Activated naive CD8-positive, alpha-beta T cell treated with anti-CD3 and anti-CD28 coated beads, Interleukin-2, amount 10 ng/mL, durations not matched to agents 7 days and 5 days (primary cell): ENCODE measurements at regions not wholly inside any gene's neighbourhood (a gene's known extent, or its start where the extent isn't known, plus 50 kb on each side); places are given as distances from the start of the nearest gene placed in this dataset.
A peak's percentile ranks its signal among the peaks of the same experiment; 100 is the strongest.

Experiments used
- ATAC-seq: fragments of 150-1000 bp; cut with Tn5 transposase; one replicate; pipeline ENCODE4 v1.10.0; 2021; ENCODE audit warnings: low read depth, moderate library complexity
- POLR2A ChIA-PET: fragments of 350-600 bp; sonication (Branson Sonifier 250); formaldehyde crosslinking; loops from one replicate; lab custom pipeline; 2021; ENCODE audit warnings: antibody characterized with exemption; lab: Charles Lee
- DNase-seq: peaks from one replicate; pipeline ENCODE4 v3.0.0; 2021
- H3K27ac Mint-ChIP-seq: one replicate; pipeline ENCODE4 v1.8.0; 2022; ENCODE audit warnings: mild to moderate bottlenecking, mixed read lengths
- H3K27me3 Mint-ChIP-seq: one replicate; pipeline ENCODE4 v1.8.0; 2022; ENCODE audit warnings: mild to moderate bottlenecking, moderate library complexity, mixed read lengths
- H3K36me3 Mint-ChIP-seq: one replicate; pipeline ENCODE4 v1.8.0; 2021; ENCODE audit warnings: mild to moderate bottlenecking, mixed read lengths
- H3K4me1 Mint-ChIP-seq: one replicate; pipeline ENCODE4 v1.8.0; 2021; ENCODE audit warnings: mixed read lengths
- H3K4me3 Mint-ChIP-seq: one replicate; pipeline ENCODE4 v1.8.0; 2022; ENCODE audit warnings: mild to moderate bottlenecking, moderate library complexity, mixed read lengths
- H3K9me3 Mint-ChIP-seq: one replicate; pipeline ENCODE4 v1.8.0; 2021; ENCODE audit warnings: mixed read lengths

DNA sequence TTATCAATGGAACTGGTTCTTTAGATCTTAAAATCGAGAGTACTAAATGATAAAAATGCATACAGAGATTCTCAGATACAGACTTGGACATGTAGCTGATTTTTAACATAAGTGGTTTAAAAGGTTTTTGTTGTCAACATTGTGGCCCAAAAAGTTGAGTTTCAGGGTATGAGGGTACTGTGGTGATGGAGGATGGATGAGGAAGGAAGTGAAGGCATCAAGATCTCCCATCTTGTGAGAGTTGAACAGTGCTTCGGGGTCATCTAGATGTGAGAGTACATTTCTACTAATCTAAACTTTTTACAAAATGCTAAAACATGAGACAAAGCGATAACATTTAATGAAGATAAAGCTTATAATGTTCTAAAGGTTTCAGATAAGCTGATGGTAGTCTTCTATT lies 452.6 kb downstream of the PCNX1 start:
- no peak for DNase-seq
- no peak overlapping the region for H3K4me3 Mint-ChIP-seq
- no peak overlapping the region for H3K27ac Mint-ChIP-seq
- H3K27me3 Mint-ChIP-seq, result no peaks in the 10 kb centered on the region
- POLR2A ChIA-PET, result no interaction called here
- H3K36me3 Mint-ChIP-seq, result peaks cover 39% of the 10 kb centered on the region
- peaks cover 31% of the 10 kb centered on the region for H3K4me1 Mint-ChIP-seq
- H3K9me3 Mint-ChIP-seq, result peaks cover 11% of the 10 kb centered on the region
- ATAC-seq, result no peak

DNA sequence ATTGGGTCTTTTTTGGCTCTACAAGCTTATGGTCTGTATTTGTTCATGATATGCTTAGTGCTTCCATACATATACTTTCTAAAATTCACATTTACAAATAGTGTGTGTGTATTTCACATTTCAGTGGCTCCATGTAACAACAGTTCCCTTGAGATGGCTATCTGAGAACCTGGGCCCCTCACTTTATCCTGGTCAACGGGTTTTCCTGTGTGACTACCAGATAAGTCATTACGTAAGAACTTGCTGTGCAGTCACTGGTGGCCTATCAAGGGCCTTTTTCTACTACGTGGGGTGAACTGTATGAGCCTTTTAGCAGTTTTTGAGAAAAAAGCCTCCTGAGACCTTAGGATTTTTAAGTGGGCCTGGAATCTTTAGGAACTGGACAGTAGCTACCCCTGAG lies 454.1 kb downstream of the PCNX1 start:
- Mint-ChIP-seq H3K36me3 (peaks cover 30% of the 10 kb centered on the region), H3K4me1 (peaks cover 29% of the 10 kb centered on the region), H3K27ac (no peak overlapping the region), H3K27me3 (no peaks in the 10 kb centered on the region), H3K4me3 (no peak overlapping the region), H3K9me3 (peaks cover 11% of the 10 kb centered on the region)
- POLR2A ChIA-PET, result no interaction called here
- no peak for ATAC-seq
- no peak for DNase-seq

DNA sequence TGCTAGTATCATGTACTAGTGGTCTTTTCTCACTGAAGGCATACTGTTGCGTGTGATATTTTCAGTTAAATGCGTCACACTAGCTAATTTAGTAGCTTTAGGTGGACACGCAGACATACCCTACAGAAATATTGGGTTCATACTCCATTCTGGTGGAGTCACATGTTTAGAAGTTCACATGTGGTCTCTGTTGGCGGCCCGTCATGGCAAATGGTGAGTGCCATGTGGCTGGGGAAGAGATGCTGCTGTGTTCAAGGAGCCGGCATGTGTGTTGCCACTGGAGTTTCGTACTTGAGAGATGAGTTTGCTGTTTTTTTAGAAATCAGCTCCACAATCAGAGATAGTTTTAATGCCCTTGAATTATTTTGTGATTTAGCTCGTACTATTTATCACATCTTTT lies 454.6 kb downstream of the PCNX1 start:
- Mint-ChIP-seq H3K27me3 (no peaks in the 10 kb centered on the region), H3K36me3 (peaks cover 28% of the 10 kb centered on the region), H3K27ac (no peak overlapping the region), H3K9me3 (peaks cover 11% of the 10 kb centered on the region), H3K4me3 (no peak overlapping the region), H3K4me1 (peaks cover 29% of the 10 kb centered on the region)
- ATAC-seq (no peak), DNase-seq (no peak)
- POLR2A ChIA-PET, result no interaction called here

DNA sequence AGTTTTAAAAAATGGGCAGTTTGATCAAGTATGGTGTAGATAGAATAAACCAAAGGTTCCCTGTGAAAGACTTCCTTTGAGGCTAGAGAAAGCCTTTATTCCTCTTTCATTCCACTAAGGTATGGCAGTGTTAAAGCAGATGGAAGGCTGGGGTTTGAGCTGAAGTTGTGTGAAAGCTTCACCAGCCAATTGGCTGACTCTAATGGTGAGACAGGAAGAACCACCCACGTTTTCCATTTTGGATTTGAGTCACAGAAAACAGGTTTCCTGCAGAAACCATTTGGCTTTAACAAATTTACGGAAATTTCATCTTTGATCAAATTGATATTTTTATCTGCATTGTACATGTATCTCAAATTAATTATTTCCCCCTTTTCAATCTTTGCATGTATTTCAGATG lies 455.0 kb downstream of the PCNX1 start:
- POLR2A ChIA-PET, result no interaction called here
- Mint-ChIP-seq H3K4me3 (no peak overlapping the region), H3K36me3 (peaks cover 28% of the 10 kb centered on the region), H3K9me3 (peaks cover 11% of the 10 kb centered on the region), H3K27ac (no peak overlapping the region), H3K4me1 (peaks cover 29% of the 10 kb centered on the region), H3K27me3 (no peaks in the 10 kb centered on the region)
- DNase-seq, result no peak
- no peak for ATAC-seq

DNA sequence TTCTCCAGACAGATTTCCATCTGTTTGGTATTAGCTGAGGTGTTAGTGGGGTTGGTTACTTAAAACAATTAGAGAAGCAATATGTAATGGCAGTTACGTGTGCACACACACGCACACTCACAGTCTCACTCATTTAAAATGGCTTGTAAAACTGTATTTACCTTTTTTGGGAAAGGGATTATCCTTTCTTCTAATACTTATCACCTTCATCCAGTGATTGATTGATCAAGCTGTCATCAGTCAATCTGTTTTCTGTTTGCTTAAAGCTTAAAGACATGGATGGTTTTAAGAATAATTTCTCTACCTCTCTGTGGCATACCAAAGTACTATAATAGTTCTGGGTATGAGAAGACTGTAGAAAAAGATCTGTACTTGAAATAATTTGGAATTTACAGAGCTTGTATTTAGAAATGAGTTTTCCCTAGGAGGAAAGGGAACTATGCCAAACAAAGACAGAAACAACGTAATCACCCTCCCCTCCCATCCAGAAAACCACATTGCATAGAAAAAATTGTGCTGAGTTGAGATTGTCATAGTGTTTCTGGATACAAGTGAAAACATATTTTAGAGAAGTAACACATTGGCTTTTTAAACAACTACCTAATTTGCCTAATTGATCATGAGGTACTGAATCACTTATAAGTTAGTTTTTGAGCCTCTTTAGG lies 455.8 kb downstream of the PCNX1 start:
- Mint-ChIP-seq H3K27me3 (no peaks in the 10 kb centered on the region), H3K9me3 (peaks cover 11% of the 10 kb centered on the region), H3K27ac (no peak overlapping the region), H3K36me3 (peaks cover 21% of the 10 kb centered on the region), H3K4me3 (no peak overlapping the region), H3K4me1 (peaks cover 29% of the 10 kb centered on the region)
- DNase-seq (no peak), ATAC-seq (no peak)
- POLR2A ChIA-PET, result no interaction called here

DNA sequence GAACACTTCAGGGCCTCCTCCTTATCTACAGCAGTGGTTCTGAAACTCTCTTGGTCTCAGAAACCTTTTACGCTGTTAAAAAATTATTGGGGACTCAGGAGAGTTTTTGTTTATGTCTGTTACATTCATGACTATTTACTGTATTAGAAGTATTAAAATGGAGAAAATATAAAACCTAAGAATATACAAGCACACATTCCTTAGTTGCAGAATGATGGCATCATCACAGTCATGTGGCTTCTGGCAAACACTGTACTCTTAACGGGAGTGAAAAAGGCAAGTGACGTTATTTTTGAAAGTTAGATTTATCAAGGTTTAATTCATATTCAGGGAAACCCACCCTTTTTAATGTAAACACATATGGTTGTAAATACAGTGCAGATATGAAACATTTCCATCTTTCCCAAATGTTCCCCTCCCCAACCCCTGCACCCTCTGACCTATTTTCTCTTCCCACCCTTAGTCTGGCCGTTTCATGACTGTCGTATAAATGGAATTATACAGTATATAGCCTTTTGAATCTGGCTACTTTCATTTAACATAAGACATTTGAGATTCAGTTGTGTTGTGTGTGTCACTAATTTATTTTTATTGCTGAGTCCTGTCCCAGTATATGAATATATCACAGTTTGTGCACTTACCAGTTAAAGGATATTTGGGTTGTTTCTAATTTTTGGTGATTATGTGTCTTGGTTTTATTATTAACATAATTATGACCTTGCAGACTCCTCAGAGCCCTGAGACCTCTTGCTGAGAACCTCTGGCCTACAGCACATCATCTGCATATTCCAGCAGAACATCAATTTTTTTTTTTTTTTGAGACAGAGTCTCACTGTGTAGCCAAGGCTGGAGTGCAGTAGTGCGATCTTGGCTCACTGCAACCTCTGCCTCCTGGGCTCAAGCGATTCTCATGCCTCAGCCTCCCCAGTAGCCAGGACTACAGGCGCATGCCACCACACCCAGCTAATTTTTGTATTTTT lies 457.0 kb downstream of the PCNX1 start:
- H3K4me3 Mint-ChIP-seq, result no peak overlapping the region
- H3K4me1 Mint-ChIP-seq, result peaks cover 24% of the 10 kb centered on the region
- no peak overlapping the region for H3K27ac Mint-ChIP-seq
- H3K9me3 Mint-ChIP-seq, result peaks cover 3% of the 10 kb centered on the region
- H3K36me3 Mint-ChIP-seq, result peaks cover 10% of the 10 kb centered on the region
- H3K27me3 Mint-ChIP-seq, result no peaks in the 10 kb centered on the region
- ATAC-seq (no peak), DNase-seq (no peak)
- POLR2A ChIA-PET, result no interaction called here

DNA sequence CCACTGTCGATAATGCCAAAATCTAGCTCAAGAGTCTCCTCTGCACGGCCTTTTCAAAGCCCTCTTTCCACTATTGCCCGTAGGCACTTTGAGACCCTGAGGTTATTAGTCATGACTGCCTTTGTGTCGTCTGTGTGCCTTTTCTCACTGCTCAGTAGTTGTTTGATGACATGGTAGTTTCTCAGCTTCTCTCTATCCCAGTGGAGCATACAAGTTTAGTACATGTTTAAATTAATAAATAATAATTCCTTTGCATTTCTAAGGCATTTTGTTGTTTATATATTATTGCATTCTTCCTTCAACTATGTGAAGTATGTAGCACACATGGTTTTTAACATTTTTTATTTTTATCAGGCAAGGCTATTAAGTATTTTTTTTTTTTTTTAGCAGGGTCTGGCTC lies 458.1 kb downstream of the PCNX1 start:
- DNase-seq (no peak), ATAC-seq (no peak)
- Mint-ChIP-seq H3K4me1 (peaks cover 19% of the 10 kb centered on the region), H3K27ac (no peak overlapping the region), H3K4me3 (no peak overlapping the region), H3K36me3 (peaks cover 5% of the 10 kb centered on the region), H3K9me3 (no peaks in the 10 kb centered on the region), H3K27me3 (no peaks in the 10 kb centered on the region)
- POLR2A ChIA-PET, result interaction anchor here (0.7 kb wide), 1 partner anchor 56 kb away, joined by 3 read pairs; no protein-coding TSS in a partner anchor

DNA sequence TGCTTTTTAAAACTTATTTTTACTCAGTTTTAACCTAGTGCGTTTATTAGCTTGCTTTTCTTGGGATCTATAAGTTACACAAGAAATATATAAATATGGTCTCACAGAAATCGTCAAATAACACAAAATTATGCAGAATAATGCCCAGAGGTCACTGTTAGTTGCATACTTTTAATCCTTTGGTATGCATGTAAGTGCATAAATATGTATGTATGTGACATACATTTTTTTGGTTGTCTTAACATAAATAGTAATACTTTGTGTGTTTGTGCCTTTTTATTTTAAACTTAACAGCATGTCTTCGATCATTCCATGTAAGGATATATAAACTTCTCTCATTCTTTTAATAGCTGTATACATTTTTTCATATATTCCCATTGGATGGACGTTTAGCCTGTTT lies 459.6 kb downstream of the PCNX1 start:
- no peaks in the 10 kb centered on the region for H3K9me3 Mint-ChIP-seq
- no peak overlapping the region for H3K27ac Mint-ChIP-seq
- DNase-seq (no peak), ATAC-seq (no peak)
- no peaks in the 10 kb centered on the region for H3K27me3 Mint-ChIP-seq
- peaks cover 17% of the 10 kb centered on the region for H3K4me1 Mint-ChIP-seq
- H3K4me3 Mint-ChIP-seq, result no peak overlapping the region
- POLR2A ChIA-PET, result no interaction called here
- peaks cover 7% of the 10 kb centered on the region for H3K36me3 Mint-ChIP-seq

DNA sequence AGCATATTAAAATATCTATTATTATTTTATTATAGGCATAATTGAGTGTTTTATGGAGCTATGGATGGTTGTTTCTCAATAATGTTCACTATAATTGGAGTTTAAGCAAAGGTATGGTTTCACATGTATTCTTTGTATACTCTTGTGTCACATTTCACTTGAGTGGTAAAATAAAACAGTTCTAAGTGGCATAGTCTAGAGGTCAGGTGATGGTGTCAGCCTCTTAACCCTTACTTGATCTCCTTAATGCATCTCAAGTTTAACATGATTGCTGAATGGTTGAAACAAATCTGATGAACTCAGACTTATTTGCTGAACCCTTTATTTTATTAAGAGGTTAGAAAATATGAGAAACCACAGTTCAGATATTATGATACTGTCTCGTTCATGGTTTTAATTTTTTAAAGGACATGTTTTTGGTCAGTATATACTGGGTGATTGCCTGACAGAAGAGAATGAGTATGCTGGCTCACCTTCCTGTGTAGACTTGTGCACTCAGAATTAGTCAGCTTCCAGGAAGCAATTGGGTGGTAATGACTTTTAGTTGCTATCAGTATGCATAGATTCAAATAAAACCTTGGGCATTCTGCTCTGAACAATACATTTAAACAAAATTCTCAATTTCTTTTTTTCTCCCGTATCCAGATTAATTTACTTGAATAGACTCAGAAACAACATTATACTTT lies 464.6 kb downstream of the PCNX1 start:
- Mint-ChIP-seq H3K36me3 (peaks cover 16% of the 10 kb centered on the region), H3K4me3 (peak overlapping the region; percentile 4), H3K4me1 (peaks cover 21% of the 10 kb centered on the region), H3K27ac (peak overlapping the region; percentile 33), H3K9me3 (peaks cover 5% of the 10 kb centered on the region), H3K27me3 (no peaks in the 10 kb centered on the region)
- ATAC-seq (peak; percentile 91), DNase-seq (no peak)
- POLR2A ChIA-PET, result no interaction called here

DNA sequence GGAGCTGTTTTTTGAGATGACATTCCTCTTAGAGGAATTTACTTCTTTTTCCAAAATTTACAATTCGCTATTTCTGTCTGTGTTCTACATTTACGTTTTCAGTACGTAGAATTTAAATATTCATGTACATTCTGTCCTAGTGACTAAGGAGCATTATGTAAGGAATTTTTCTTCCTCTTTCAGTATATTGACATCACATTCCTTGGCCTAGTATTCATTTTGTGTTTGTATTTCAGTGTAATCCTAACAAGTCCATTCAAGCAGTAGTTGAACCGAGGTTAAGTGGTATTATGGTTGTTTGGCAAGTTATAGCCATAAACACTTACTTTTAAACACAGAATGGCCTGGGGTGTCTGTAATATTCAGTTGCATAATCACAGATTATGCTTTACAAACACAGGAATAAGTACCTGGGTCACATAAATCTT lies 465.2 kb downstream of the PCNX1 start:
- Mint-ChIP-seq H3K4me3 (no peak overlapping the region), H3K27me3 (no peaks in the 10 kb centered on the region), H3K9me3 (peaks cover 5% of the 10 kb centered on the region), H3K4me1 (peaks cover 21% of the 10 kb centered on the region), H3K36me3 (peaks cover 17% of the 10 kb centered on the region), H3K27ac (peak overlapping the region; percentile 33)
- ATAC-seq (no peak), DNase-seq (no peak)
- POLR2A ChIA-PET, result no interaction called here

DNA sequence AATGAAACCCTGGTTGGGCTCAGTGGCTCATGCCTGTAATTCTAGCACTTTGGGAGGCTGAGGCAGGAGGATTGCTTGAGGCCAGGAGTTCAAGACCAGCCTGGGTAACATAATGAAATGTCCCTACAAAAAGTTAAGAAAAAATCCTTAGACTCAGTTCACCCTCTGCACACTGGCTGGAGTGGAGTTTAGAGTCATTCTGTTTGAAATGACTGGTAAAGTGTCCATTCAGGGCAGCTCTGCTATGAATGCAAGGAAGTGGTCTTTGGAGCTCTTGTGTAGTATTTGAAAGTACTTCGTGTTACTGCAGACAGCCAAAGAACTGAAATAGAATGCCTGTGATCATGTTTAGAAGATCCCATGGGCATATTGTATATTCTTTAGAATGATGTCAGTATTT lies 466.5 kb downstream of the PCNX1 start:
- Mint-ChIP-seq H3K4me3 (no peak overlapping the region), H3K9me3 (peaks cover 5% of the 10 kb centered on the region), H3K4me1 (peaks cover 27% of the 10 kb centered on the region), H3K36me3 (peaks cover 25% of the 10 kb centered on the region), H3K27me3 (no peaks in the 10 kb centered on the region), H3K27ac (peak overlapping the region; percentile 61)
- no peak for DNase-seq
- no peak for ATAC-seq
- POLR2A ChIA-PET, result no interaction called here

DNA sequence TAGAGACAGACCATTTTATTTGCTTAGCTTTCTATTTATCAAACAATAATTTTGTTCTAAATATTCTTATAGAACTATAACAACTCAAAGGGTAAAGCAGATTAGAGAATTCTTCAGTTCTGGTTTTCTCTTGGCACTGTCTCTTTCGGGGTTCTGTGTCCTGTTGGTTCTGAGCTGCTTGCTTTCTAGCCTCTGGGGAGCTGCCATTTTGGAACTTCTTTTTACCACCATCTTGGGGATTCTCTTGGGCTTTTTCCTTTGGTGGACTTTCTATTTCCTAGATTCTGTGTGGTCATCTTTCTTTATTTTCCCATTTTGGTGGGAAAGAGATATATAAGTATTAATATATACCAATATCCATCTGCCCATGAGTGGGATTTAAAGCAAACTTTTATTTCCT lies 467.7 kb downstream of the PCNX1 start:
- Mint-ChIP-seq H3K4me1 (peaks cover 28% of the 10 kb centered on the region), H3K9me3 (peaks cover 9% of the 10 kb centered on the region), H3K4me3 (no peak overlapping the region), H3K27me3 (no peaks in the 10 kb centered on the region), H3K27ac (no peak overlapping the region), H3K36me3 (peaks cover 28% of the 10 kb centered on the region)
- POLR2A ChIA-PET, result no interaction called here
- ATAC-seq (no peak), DNase-seq (no peak)

DNA sequence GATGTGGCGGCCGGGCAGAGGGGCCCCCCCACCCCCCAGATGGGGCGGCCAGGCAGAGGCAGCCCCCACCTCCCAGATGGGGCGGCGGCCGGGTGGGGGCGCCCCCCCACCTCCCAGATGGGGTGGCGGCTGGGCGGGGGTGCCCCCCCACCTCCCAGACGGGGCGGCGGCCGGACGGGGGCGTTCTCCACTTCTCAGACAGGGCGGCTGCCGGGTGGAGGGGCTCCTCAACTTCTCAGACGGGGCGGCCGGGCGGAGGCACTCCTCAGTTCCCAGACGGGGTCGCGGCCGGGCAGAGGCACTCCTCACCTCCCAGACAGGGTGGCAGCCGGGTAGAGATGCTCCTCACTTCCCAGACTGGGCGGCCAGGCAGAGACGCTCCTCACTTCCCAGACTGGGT lies 469.8 kb downstream of the PCNX1 start:
- H3K27me3 Mint-ChIP-seq, result no peaks in the 10 kb centered on the region
- POLR2A ChIA-PET, result no interaction called here
- no peak overlapping the region for H3K27ac Mint-ChIP-seq

More for the DNA sequence above, 469.8 kb downstream of the PCNX1 start:
- DNase-seq (no peak), ATAC-seq (no peak)
- Mint-ChIP-seq H3K36me3 (peaks cover 32% of the 10 kb centered on the region), H3K4me1 (peaks cover 19% of the 10 kb centered on the region), H3K4me3 (no peak overlapping the region), H3K9me3 (peaks cover 13% of the 10 kb centered on the region)
